ENCODE measurements at regions not wholly inside any gene's neighbourhood (a gene's known extent, or its start where the extent isn't known, plus 50 kb on each side); places are given as distances from the start of the nearest gene placed in this dataset.

DNA sequence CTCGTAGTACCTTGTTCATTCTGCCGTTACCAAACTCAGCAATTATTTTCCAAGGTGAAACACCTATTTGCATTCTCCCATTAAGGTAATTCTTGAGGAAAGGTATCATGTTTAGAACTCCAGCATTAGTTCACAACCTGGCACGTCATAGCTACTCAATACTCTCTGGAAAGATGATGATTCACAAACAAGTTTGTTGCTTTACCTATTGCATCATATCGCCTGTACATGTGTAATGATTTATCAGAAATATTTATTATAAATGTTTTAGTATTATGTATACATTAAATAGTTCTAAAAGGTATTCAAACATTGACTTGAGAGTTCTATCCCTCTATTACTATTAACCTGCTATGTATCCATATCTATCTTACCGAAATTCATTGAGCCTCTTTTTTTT is 658.3 kb upstream of the PITX2 start:
- no peak overlapping the region for H3K27ac ChIP-seq (ENCODE audit: extremely low read depth, low read depth, low read length)
- ATAC-seq (no peak), FAIRE-seq (no peak), DNase-seq (ENCODE audit: extremely low read depth in 1 of 4, low spot score in 3 of 4) (no peak)
- no peaks in the 10 kb centered on the region for H3K27me3 ChIP-seq (ENCODE audit: control insufficient read depth in 2 of 2, insufficient read depth in 2 of 2, low read length in 2 of 2)
- no peak for TF ChIP-seq CEBPG (CRISPR knock-in tag; IDR thresholded peaks at IDR 0.05)
- peak in 1 of 2 experiments; percentile 74; a peak in 2 of 4 replicates for TF ChIP-seq CEBPG (tag; conservative IDR thresholded peaks at IDR 0.05 in 1 of 2, IDR thresholded peaks at IDR 0.05 in 1 of 2)
- TF ChIP-seq HMG20A (CRISPR knock-in tag; conservative IDR thresholded peaks at IDR 0.05) = no peak
- in situ Hi-C loops (cut with MboI) = no loop called here
- no peak overlapping the region for H3K4me2 ChIP-seq (ENCODE audit: insufficient read depth, low read length)
- no peaks in the 10 kb centered on the region for H3K36me3 ChIP-seq (ENCODE audit: control insufficient read depth, insufficient read depth, low read length)
- BruUV-seq (replicated peaks) = no TSS peak
- no peak overlapping the region for H2AFZ ChIP-seq (ENCODE audit: low read depth, low read length)
- ChIA-PET CTCF (ENCODE audit: low intra/inter-chr PET ratio) (no interaction called here), POLR2A (no interaction called here)
- intact Hi-C loops (cut with micrococcal nuclease) = loop anchor here (5.0 to 10.0 kb wide), 2 partner anchors 446 to 649 kb away; no protein-coding TSS in a partner anchor
- no peak overlapping the region for H3K9ac ChIP-seq (ENCODE audit: insufficient read depth in 1 of 2, low read depth in 2 of 2, low read length in 2 of 2)
- no peaks in the 10 kb centered on the region for H3K9me1 ChIP-seq (ENCODE audit: control insufficient read depth, insufficient read depth, low read length)
- H3K4me3 ChIP-seq = no peak overlapping the region
- WGBS (ENCODE audit: insufficient coverage, low coverage, missing lambda C conversion rate) = 2% methylated on average over 4 of the region's 5 CpGs
- H4K20me1 ChIP-seq (replicated peaks; ENCODE audit: control insufficient read depth, insufficient read depth, low read length) = no peaks in the 10 kb centered on the region
- no peaks in the 10 kb centered on the region for H3K4me1 ChIP-seq (replicated peaks in 1 of 2; ENCODE audit: control insufficient read depth in 2 of 2, insufficient read depth in 2 of 2, low read length in 2 of 2)
- H3K79me2 ChIP-seq (ENCODE audit: control insufficient read depth, insufficient read depth, low read length) = no peaks in the 10 kb centered on the region
- no peaks in the 10 kb centered on the region; the same call in 1 of the 2 replicates for H3K9me3 ChIP-seq (replicated peaks; ENCODE audit: control insufficient read depth, insufficient read depth, low read depth, low read length)

DNA sequence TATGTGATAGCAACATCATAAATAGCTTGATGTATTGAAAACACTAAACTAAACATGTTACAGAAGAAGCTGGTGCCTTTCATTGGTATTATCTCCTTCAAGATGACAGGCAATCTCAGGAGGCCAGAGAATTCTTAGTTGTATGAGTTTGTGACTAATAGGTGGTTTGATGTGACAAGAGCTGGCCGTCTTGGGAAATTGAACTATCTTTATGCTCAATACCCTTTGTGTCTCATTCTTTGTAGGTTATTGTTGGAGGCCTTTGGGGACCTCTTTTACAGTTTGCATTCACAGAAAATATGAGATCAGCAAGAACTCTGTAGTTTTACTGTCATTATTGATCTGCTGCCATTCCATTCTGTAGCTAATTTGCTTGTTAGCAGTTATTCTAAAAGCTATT is 659.2 kb upstream of the PITX2 start:
- Histone ChIP-seq H3K36me3 (ENCODE audit: control insufficient read depth, insufficient read depth, low read length) (no peaks in the 10 kb centered on the region), H3K9ac (ENCODE audit: insufficient read depth in 1 of 2, low read depth in 2 of 2, low read length in 2 of 2) (no peak overlapping the region), H4K20me1 (replicated peaks; ENCODE audit: control insufficient read depth, insufficient read depth, low read length) (no peaks in the 10 kb centered on the region), H3K4me1 (replicated peaks in 1 of 2; ENCODE audit: control insufficient read depth in 2 of 2, insufficient read depth in 2 of 2, low read length in 2 of 2) (no peaks in the 10 kb centered on the region), H3K4me3 (no peak overlapping the region), H3K9me1 (ENCODE audit: control insufficient read depth, insufficient read depth, low read length) (no peaks in the 10 kb centered on the region), H3K9me3 (replicated peaks; ENCODE audit: control insufficient read depth, insufficient read depth, low read depth, low read length) (no peaks in the 10 kb centered on the region; the same call in 1 of the 2 replicates), H3K4me2 (ENCODE audit: insufficient read depth, low read length) (no peak overlapping the region), H2AFZ (ENCODE audit: low read depth, low read length) (no peak overlapping the region), H3K27me3 (ENCODE audit: control insufficient read depth in 2 of 2, insufficient read depth in 2 of 2, low read length in 2 of 2) (no peaks in the 10 kb centered on the region), H3K27ac (ENCODE audit: extremely low read depth, low read depth, low read length) (no peak overlapping the region), H3K79me2 (ENCODE audit: control insufficient read depth, insufficient read depth, low read length) (no peaks in the 10 kb centered on the region)
- ATAC-seq (no peak), FAIRE-seq (no peak), DNase-seq (ENCODE audit: extremely low read depth in 1 of 4, low spot score in 3 of 4) (no peak)
- CTCF ChIA-PET (ENCODE audit: low intra/inter-chr PET ratio) = no interaction called here
- POLR2A ChIA-PET = no interaction called here
- no TSS peak for BruUV-seq (replicated peaks)
- WGBS (ENCODE audit: insufficient coverage, low coverage, missing lambda C conversion rate) = 0% methylated on average over 1 of the region's 1 CpG
- intact Hi-C loops (cut with micrococcal nuclease) (loop anchor here (5.0 to 10.0 kb wide), 2 partner anchors 447 to 650 kb away; no protein-coding TSS in a partner anchor), in situ Hi-C loops (cut with MboI) (no loop called here)
- no peak for TF ChIP-seq EZH2 (IDR thresholded peaks at IDR 0.05; ENCODE audit: borderline replicate concordance, low read depth, low read length)
- no peak for TF ChIP-seq GATAD2A (IDR thresholded peaks at IDR 0.05)
- no peak for TF ChIP-seq KDM4B (IDR thresholded peaks at IDR 0.05; ENCODE audit: borderline replicate concordance in 2 of 2, low read depth in 1 of 2)
- TF ChIP-seq SAFB2 (IDR thresholded peaks at IDR 0.05; ENCODE audit: borderline replicate concordance, low read depth, low read length, severe bottlenecking) = no peak
- TF ChIP-seq CCNT2 (IDR thresholded peaks at IDR 0.05; ENCODE audit: borderline replicate concordance, extremely low read depth, insufficient read length, low read depth, low read length) = no peak
- TF ChIP-seq, protein P1, sequence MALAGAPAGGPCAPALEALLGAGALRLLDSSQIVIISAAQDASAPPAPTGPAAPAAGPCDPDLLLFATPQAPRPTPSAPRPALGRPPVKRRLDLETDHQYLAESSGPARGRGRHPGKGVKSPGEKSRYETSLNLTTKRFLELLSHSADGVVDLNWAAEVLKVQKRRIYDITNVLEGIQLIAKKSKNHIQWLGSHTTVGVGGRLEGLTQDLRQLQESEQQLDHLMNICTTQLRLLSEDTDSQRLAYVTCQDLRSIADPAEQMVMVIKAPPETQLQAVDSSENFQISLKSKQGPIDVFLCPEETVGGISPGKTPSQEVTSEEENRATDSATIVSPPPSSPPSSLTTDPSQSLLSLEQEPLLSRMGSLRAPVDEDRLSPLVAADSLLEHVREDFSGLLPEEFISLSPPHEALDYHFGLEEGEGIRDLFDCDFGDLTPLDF (CRISPR knock-in tag; IDR thresholded peaks at IDR 0.05) = no peak
- TF ChIP-seq BRF1 (IDR thresholded peaks at IDR 0.05; ENCODE audit: borderline replicate concordance, extremely low read depth, insufficient read length) = no peak
- no peak for TF ChIP-seq ATF7 (IDR thresholded peaks at IDR 0.05)
- no peak for TF ChIP-seq NCOA6 (IDR thresholded peaks at IDR 0.05)
- TF ChIP-seq PHF20 (IDR thresholded peaks at IDR 0.05; ENCODE audit: partially characterized antibody) = no peak
- no peak for TF ChIP-seq CEBPG (CRISPR knock-in tag; IDR thresholded peaks at IDR 0.05)
- no peak for TF ChIP-seq CEBPG (tag; conservative IDR thresholded peaks at IDR 0.05 in 1 of 2, IDR thresholded peaks at IDR 0.05 in 1 of 2)
- no peak for TF ChIP-seq TAF9B (IDR thresholded peaks at IDR 0.05; ENCODE audit: partially characterized antibody)
- TF ChIP-seq, protein P2, sequence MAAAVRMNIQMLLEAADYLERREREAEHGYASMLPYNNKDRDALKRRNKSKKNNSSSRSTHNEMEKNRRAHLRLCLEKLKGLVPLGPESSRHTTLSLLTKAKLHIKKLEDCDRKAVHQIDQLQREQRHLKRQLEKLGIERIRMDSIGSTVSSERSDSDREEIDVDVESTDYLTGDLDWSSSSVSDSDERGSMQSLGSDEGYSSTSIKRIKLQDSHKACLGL (CRISPR knock-in tag; IDR thresholded peaks at IDR 0.05; ENCODE audit: borderline replicate concordance, poor library complexity, severe bottlenecking) = no peak
- TF ChIP-seq PYGO2 (tag; IDR thresholded peaks at IDR 0.05) = no peak
